BLaER1 treated with 17β-estradiol and CSF1 and Interleukin-3, amounts not matched to agents 10 nM and 100 nM (cell line): ENCODE measurements at regions not wholly inside any gene's neighbourhood (a gene's known extent, or its start where the extent isn't known, plus 50 kb on each side); places are given as distances from the start of the nearest gene placed in this dataset.

Source experiments
- H3K27ac ChIP-seq, 11 experiments: shearing (Covaris generic); formaldehyde crosslinking; 2 replicates each; pipeline ENCODE4 v1.8.1; 2022
- H3K27me3 ChIP-seq, 11 experiments: shearing (Covaris generic); formaldehyde crosslinking; 2 replicates each; pipeline ENCODE4 v1.8.1; 2022
- H3K36me3 ChIP-seq, 11 experiments: shearing (Covaris generic); formaldehyde crosslinking; 2 replicates each; pipeline ENCODE4 v1.8.1; 2022
- H3K4me1 ChIP-seq, 10 experiments: shearing (Covaris generic); formaldehyde crosslinking; 2 replicates each; pipeline ENCODE4 v1.8.1; 2022
- H3K4me2 ChIP-seq, 11 experiments: shearing (Covaris generic); formaldehyde crosslinking; 2 replicates each; pipeline ENCODE4 v1.8.1; 2022
- H3K4me3 ChIP-seq, 10 experiments: shearing (Covaris generic); formaldehyde crosslinking; 2 replicates each; pipeline ENCODE4 v1.8.1; 2022
- H3K9ac ChIP-seq, 11 experiments: shearing (Covaris generic); formaldehyde crosslinking; 2 replicates each; pipeline ENCODE4 v1.8.1; 2022
- H3K9me3 ChIP-seq, 11 experiments: shearing (Covaris generic); formaldehyde crosslinking; replicated peaks in 1 of 11; 2 replicates each; pipeline ENCODE4 v1.8.1; 2022
- H4K20me1 ChIP-seq, 11 experiments: shearing (Covaris generic); formaldehyde crosslinking; 2 replicates each; pipeline ENCODE4 v1.8.1; 2022
- Cebpa-rat ChIP-seq, 11 experiments: shearing (Covaris generic); IDR thresholded peaks; 2 replicates each; pipeline ENCODE4 v1.8.1; 2022

DNA sequence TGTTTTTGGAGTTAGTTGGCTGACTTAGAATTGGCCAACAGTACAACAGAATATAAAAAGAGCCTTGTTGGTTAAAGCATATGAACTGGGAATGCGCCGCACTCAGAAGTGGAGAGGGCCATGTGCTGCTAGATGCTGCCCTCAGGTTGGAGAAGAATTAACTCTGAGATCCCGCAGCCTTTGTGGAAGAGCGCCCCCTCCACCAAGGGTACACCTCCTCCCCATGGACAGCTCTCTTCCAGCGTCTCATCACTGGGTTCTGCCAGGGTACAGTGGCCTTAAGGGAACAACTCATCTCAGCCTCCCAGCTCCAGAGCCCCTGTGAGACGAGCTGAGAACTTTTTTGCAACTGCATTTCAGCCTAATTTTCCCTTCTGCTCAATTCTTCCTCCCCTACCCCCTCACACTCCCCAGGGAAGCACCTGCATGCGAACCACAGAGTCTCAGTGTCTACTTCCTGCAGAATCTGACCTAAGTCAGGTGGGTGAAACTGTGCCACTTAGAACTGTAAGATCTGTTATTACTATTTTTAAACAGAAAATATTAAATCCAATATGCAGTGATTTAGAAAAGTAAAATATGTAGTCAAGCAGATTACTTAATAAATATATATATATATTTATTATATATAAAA, 380.6 kb downstream of the RAB28 start:
- no peak for TF ChIP-seq Cebpa-rat (IDR thresholded peaks at IDR 0.05)

DNA sequence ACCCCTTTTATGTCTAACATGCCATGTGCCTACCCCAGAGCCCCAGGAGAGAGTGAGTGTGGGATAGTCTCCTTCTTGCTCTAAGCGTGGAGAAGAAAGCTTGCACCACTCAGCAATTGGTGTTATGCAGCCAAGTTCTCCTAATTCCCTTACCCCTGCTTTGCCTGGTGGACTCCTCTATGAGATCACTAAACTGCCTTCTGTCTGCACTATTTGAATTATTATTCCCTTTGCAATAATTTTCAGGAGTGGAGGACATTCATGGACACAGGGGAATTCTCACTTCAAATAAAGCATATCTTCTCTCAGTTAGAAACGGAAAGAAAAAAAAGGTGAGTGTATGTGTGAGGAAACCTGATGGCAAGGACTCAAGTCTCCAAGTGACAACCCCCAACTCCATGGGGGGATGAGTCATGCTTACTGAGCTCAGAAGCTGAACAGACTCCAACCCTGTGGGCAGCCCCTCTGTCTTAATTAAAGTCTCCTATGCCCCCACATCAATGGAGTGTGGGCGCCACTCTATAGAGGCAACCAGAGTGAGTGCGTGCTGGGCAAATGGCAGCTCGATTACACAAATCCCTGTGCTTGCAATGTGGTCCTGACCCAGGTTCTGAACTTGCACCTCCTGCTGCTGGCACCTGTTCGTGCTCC, 381.9 kb downstream of the RAB28 start:
- Histone ChIP-seq H3K4me3 (no peak overlapping the region), H3K9me3 (peaks cover 0 to 5% (median 0%) of the 10 kb centered on the region in 11 experiments; a peak in 1 of 22 replicates), H3K4me1 (peaks cover 0 to 5% (median 0%) of the 10 kb centered on the region in 10 experiments; a peak in 2 of 20 replicates), H3K36me3 (no peaks in the 10 kb centered on the region), H3K27ac (no peak overlapping the region), H4K20me1 (no peaks in the 10 kb centered on the region), H3K27me3 (no peaks in the 10 kb centered on the region), H3K9ac (no peak overlapping the region), H3K4me2 (no peak overlapping the region)
- TF ChIP-seq Cebpa-rat (IDR thresholded peaks at IDR 0.05), result no peak

More for the DNA sequence above, 380.6 kb downstream of the RAB28 start:
- H3K4me3 ChIP-seq, result no peak overlapping the region
- H3K4me2 ChIP-seq, result 0 out of 22 replicates have a peak overlapping the region, but pooled peaks of 2 of the 11 experiments have one; percentile 7 to 21
- no peak overlapping the region for H3K9ac ChIP-seq
- H3K36me3 ChIP-seq, result no peaks in the 10 kb centered on the region
- peaks cover 0 to 5% (median 0%) of the 10 kb centered on the region in 10 experiments; a peak in 2 of 20 replicates for H3K4me1 ChIP-seq
- peaks cover 0 to 5% (median 0%) of the 10 kb centered on the region in 11 experiments; a peak in 1 of 22 replicates for H3K9me3 ChIP-seq
- no peak overlapping the region for H3K27ac ChIP-seq
- H3K27me3 ChIP-seq, result no peaks in the 10 kb centered on the region
- no peaks in the 10 kb centered on the region for H4K20me1 ChIP-seq

DNA sequence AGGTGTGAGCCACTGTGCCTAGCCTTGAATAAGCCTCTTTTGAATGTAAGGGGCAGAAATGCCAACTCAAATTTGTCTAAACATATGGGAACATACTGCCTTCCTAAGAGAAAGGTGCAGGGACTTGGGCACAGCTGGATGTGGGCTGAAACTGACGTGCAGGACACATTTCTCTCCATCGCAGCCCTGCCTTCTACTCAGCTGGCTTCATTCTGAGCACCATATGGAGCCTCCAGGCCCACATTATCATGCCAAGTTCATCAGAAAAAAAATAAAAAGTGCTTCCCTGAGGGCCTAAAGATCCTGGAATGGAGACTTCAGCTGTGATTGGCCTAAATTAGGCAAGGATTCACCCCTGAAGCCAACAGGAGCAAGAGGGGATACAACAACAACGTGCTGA, 386.2 kb downstream of the RAB28 start:
- no peak for TF ChIP-seq Cebpa-rat (IDR thresholded peaks at IDR 0.05)
- no peak overlapping the region for H3K4me3 ChIP-seq
- H3K9me3 ChIP-seq, result no peaks in the 10 kb centered on the region

DNA sequence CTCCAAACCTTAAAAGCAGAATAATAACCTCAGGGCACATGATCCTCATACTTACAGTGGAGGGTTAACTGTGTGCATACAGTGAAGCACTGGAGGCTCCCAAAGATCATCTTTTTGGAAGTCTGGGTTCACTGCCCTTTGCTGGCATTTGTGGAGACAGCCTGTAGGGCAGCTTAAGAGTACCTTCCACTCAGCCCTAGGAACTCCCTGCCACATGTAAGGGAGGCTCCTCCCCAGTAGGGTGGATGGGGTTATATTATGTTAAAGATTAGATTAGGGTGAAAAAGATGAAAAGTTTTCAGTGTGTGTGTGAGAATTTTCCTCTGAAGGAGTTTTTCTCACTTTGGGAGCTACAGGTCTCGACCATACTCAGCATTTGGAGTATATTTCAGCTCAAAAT, 388.4 kb downstream of the RAB28 start:
- no peak overlapping the region for H3K27ac ChIP-seq
- H4K20me1 ChIP-seq, result no peaks in the 10 kb centered on the region
- no peak for TF ChIP-seq Cebpa-rat (IDR thresholded peaks at IDR 0.05)
- H3K36me3 ChIP-seq, result no peaks in the 10 kb centered on the region
- H3K4me1 ChIP-seq, result no peaks in the 10 kb centered on the region
- H3K4me3 ChIP-seq, result no peak overlapping the region
- no peak overlapping the region for H3K9ac ChIP-seq
- no peak overlapping the region for H3K4me2 ChIP-seq
- H3K9me3 ChIP-seq, result no peaks in the 10 kb centered on the region
- no peaks in the 10 kb centered on the region for H3K27me3 ChIP-seq

More for the DNA sequence above, 386.2 kb downstream of the RAB28 start:
- H3K27me3 ChIP-seq, result no peaks in the 10 kb centered on the region
- no peaks in the 10 kb centered on the region for H3K36me3 ChIP-seq
- H3K4me2 ChIP-seq, result no peak overlapping the region
- H3K4me1 ChIP-seq, result no peaks in the 10 kb centered on the region
- no peak overlapping the region for H3K27ac ChIP-seq
- no peaks in the 10 kb centered on the region for H4K20me1 ChIP-seq
- H3K9ac ChIP-seq, result no peak overlapping the region

DNA sequence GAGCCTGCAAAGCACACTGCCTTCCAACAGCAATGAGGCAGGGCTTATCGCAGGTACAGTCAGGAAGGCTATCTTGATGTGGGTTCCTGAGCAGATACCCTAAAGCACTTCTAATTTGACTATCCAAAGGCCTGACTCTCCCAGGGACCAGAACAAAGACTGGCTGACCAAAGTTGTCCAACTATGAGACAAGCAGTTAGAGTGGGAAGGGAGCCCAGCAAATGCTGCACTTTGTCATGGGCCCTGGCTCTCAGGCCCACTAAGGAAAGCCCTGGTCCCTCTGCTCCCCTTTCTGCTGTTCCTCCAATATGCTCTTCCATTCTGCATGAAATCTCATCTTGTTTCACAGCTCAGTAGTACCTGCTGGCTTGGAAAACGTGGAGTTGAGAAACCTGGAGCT, 391.0 kb downstream of the RAB28 start:
- TF ChIP-seq Cebpa-rat (IDR thresholded peaks at IDR 0.05), result no peak
- no peak overlapping the region for H3K4me3 ChIP-seq
- H3K9ac ChIP-seq, result no peak overlapping the region
- H3K27me3 ChIP-seq, result no peaks in the 10 kb centered on the region
- no peaks in the 10 kb centered on the region for H3K36me3 ChIP-seq
- no peak overlapping the region for H3K27ac ChIP-seq
- no peaks in the 10 kb centered on the region for H3K4me1 ChIP-seq
- no peaks in the 10 kb centered on the region for H4K20me1 ChIP-seq
- H3K9me3 ChIP-seq, result no peaks in the 10 kb centered on the region
- no peak overlapping the region for H3K4me2 ChIP-seq

DNA sequence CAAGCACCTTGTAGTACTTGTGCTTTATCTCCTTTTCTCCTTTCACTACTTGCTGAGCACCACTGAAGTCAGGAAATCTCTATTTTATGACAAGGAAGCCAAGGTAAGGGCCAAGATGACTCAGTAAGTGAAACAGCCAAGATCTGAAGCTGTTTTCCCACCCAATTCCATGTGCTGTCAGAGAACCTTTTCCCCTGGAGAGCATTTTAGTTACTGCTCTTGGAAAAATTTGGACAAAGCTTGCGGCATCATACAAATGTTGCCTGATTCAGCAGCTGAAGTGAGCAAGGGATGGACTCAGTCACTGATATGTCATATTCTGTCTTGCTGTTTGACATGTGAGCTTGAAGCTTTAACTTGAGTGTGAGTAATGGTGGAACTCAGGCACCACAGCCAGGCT, 391.4 kb downstream of the RAB28 start:
- Histone ChIP-seq H4K20me1 (no peaks in the 10 kb centered on the region), H3K27ac (no peak overlapping the region), H3K4me3 (no peak overlapping the region), H3K36me3 (no peaks in the 10 kb centered on the region), H3K9ac (no peak overlapping the region), H3K4me1 (no peaks in the 10 kb centered on the region), H3K4me2 (no peak overlapping the region), H3K27me3 (no peaks in the 10 kb centered on the region), H3K9me3 (no peaks in the 10 kb centered on the region)
- no peak for TF ChIP-seq Cebpa-rat (IDR thresholded peaks at IDR 0.05)

DNA sequence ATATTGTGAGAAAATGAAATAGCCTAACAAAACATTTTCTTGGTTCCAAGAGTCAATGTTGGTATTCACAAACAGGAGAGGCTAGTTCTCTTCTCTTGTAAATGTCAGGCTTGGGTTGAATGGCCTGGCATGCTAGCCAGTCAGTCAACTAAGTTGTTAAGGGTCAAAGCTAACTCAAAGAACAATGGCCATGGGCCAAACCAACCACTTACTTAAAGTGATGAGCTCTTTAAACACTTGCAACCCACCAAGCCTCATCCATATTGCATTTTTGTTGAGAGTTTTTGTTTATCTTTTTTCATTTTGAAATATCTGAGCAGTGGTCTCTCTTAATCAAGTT, 394.5 kb downstream of the RAB28 start:
- Histone ChIP-seq H3K27ac (no peak overlapping the region), H3K9me3 (no peaks in the 10 kb centered on the region), H3K4me2 (no peak overlapping the region), H3K9ac (no peak overlapping the region), H3K27me3 (no peaks in the 10 kb centered on the region), H3K4me3 (no peak overlapping the region), H3K36me3 (no peaks in the 10 kb centered on the region), H4K20me1 (no peaks in the 10 kb centered on the region), H3K4me1 (no peaks in the 10 kb centered on the region)
- TF ChIP-seq Cebpa-rat (IDR thresholded peaks at IDR 0.05), result no peak

DNA sequence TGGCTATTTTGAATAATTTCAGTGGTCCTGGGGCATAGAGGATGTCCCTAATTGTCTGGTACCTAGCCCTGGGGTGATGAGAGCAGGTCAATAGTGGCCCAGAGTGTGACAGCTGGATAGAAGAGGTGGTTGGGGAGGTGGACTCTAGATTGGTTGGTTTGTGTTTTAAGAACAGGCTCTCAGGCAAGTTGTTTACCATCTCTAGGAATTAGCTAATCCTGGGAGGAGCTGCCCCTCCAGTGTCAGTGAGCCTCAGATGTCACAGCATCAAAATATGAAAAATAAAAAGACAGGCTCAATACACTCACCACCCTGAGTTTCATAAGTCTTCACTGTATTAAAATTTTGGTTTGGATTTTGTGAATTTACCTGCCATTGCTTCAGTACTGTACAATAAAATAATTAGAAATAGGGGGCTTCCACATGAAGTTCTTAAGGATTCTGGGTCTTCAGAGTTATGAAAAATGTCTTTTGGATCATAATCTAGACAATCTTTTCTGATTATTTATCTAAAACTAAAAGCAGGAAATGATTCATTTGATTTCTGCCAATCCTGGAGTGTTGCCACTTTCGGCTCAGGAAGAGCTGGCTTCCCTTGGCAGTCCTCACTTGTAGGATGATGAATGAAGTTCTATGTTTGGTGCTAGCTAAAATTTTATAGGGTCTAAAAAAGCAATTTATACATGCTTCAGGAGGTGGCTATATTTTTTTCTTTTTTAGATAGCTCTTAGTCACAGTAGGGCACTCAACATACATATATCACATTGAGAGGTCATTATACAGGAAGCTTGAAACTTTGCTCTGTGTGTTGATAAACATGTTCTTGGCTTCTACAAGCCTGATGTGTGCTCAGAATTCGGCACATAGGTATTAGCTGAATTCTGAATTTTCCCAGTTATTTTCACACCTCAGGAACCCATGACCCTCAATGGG, 395.1 kb downstream of the RAB28 start:
- TF ChIP-seq Cebpa-rat (IDR thresholded peaks at IDR 0.05), result no peak
- Histone ChIP-seq H3K36me3 (no peaks in the 10 kb centered on the region), H3K9ac (no peak overlapping the region), H3K27ac (no peak overlapping the region), H3K4me3 (no peak overlapping the region), H3K4me1 (no peaks in the 10 kb centered on the region), H3K4me2 (no peak overlapping the region), H3K27me3 (no peaks in the 10 kb centered on the region), H4K20me1 (no peaks in the 10 kb centered on the region), H3K9me3 (no peaks in the 10 kb centered on the region)

DNA sequence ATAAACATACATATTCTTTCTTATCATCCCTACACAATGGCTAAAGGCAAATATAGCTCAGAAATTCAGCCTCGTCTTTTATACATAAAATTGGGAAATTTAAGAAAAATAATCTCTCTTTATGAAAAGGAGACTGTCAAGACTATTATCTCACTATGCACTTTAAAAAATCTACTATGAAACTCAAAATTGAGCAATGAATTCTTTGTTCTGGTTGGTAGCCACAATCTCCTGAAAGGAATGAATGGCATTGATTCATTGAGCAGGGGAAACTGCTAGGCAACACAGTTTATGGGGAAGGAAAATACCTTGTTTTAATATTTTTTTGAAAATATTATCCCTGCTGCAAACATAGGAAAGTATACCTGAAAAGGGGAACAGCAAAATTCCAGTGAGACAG, 397.1 kb downstream of the RAB28 start:
- no peak overlapping the region for H3K4me3 ChIP-seq
- H3K9ac ChIP-seq, result no peak overlapping the region
- no peaks in the 10 kb centered on the region for H3K36me3 ChIP-seq
- H3K27me3 ChIP-seq, result no peaks in the 10 kb centered on the region
- H3K4me1 ChIP-seq, result no peaks in the 10 kb centered on the region
- peaks cover 9 to 17% (median 14%) of the 10 kb centered on the region in 11 experiments for H3K9me3 ChIP-seq
- TF ChIP-seq Cebpa-rat (IDR thresholded peaks at IDR 0.05), result no peak
- no peak overlapping the region for H3K27ac ChIP-seq
- H4K20me1 ChIP-seq, result no peaks in the 10 kb centered on the region
- H3K4me2 ChIP-seq, result no peak overlapping the region
